Breast epithelium (tissue), 3 donors: ENCODE measurements at regions not wholly inside any gene's neighbourhood (a gene's known extent, or its start where the extent isn't known, plus 50 kb on each side); places are given as distances from the start of the nearest gene placed in this dataset.

ENCODE experiments used
- CTCF ChIP-seq, 3 donors: fragments of 450-650 bp; IDR thresholded peaks; one replicate each; pipeline ENCODE4 v1.5.1; 2016 to 2017; ENCODE audit warnings: antibody characterized with exemption in 3 of 3, mild to moderate bottlenecking in 3 of 3, moderate library complexity in 3 of 3
- POLR2AphosphoS5 ChIP-seq, 3 donors: sonication (generic); formaldehyde crosslinking; IDR thresholded peaks; one replicate each; pipeline ENCODE4 v1.6.1; 2017; ENCODE audit warnings: antibody characterized with exemption in 3 of 3

- TF ChIP-seq CTCF (IDR thresholded peaks at IDR 0.05) (no peak), POLR2AphosphoS5 (IDR thresholded peaks at IDR 0.05) (no peak)
Observed at GRCh38 chr11:133718831-133719230, 126.5 kb downstream of the SPATA19 start.
